HEK293 (cell line): ENCODE measurements at regions not wholly inside any gene's neighbourhood (a gene's known extent, or its start where the extent isn't known, plus 50 kb on each side); places are given as distances from the start of the nearest gene placed in this dataset.

Source experiments
- CTCF ChIA-PET: fragments of 350-600 bp; formaldehyde crosslinking; extraction: SDS; loops from one replicate; lab custom pipeline; 2021; ENCODE audit warnings: antibody characterized with exemption; lab: Yijun Ruan, JAX
- POLR2A ChIA-PET: fragments of 300-600 bp; formaldehyde crosslinking; extraction: SDS; loops from one replicate; lab custom pipeline; 2020; ENCODE audit warnings: antibody characterized with exemption, inconsistent platforms; lab: Yijun Ruan, JAX
- H3K27ac ChIP-seq: fragments of 200-500 bp; sonication (Bioruptor generic); 2 replicates; pipeline ENCODE4 v1.5.1; 2014; ENCODE audit warnings: low read depth, low read length, control low read depth, inconsistent platforms; ENCODE audit errors: extremely low read depth
- H3K36me3 ChIP-seq, 2 experiments: fragments of 200-500 bp in 1 of 2; sonication (Bioruptor generic) in 1 of 2; 1 replicate in 1 of 2; 2 replicates in 1 of 2; pipeline ENCODE4 v1.5.1; 2014 to 2017; ENCODE audit warnings: inconsistent platforms in 2 of 2, low read length in 2 of 2; ENCODE audit not compliant: control insufficient read depth in 2 of 2, insufficient read depth in 1 of 2
- H3K4me1 ChIP-seq: fragments of 200-500 bp; sonication (Bioruptor generic); 2 replicates; pipeline ENCODE4 v1.5.1; 2014; ENCODE audit warnings: mild to moderate bottlenecking, low read length, inconsistent platforms; ENCODE audit not compliant: control insufficient read depth, insufficient read depth
- H3K4me3 ChIP-seq: 2 replicates; pipeline ENCODE4 v1.5.1; 2011; ENCODE audit warnings: low read depth, mild to moderate bottlenecking, control low read depth, low read length, moderate library complexity
- H3K9me3 ChIP-seq: fragments of 200-500 bp; sonication (Bioruptor generic); 2 replicates; pipeline ENCODE4 v1.5.1; 2014; ENCODE audit warnings: low read depth, low read length, inconsistent platforms; ENCODE audit not compliant: control insufficient read depth, insufficient read depth
- EGR2 ChIP-seq: fragments of 450-650 bp; formaldehyde crosslinking; IDR thresholded peaks from 2 replicates; pipeline ENCODE4 v1.5.1; 2016; ENCODE audit warnings: low read depth, missing biosample characterization, missing genetic modification characterization
- GLIS2 ChIP-seq: fragments of 450-650 bp; formaldehyde crosslinking; IDR thresholded peaks from 2 replicates; pipeline ENCODE4 v1.5.1; 2016; ENCODE audit warnings: missing biosample characterization, missing genetic modification characterization
- IKZF3 ChIP-seq: fragments of 450-650 bp; IDR thresholded peaks from 2 replicates; pipeline ENCODE4 v1.5.0; 2018; ENCODE audit warnings: missing biosample characterization, mild to moderate bottlenecking, missing genetic modification characterization, moderate library complexity
- KLF16 ChIP-seq: fragments of 450-650 bp; formaldehyde crosslinking; IDR thresholded peaks from 2 replicates; pipeline ENCODE4 v1.5.1; 2017; ENCODE audit warnings: missing biosample characterization, missing genetic modification characterization
- MYNN ChIP-seq: fragments of 450-650 bp; formaldehyde crosslinking; IDR thresholded peaks from 2 replicates; pipeline ENCODE4 v1.5.1; 2016; ENCODE audit warnings: missing biosample characterization, missing genetic modification characterization, borderline replicate concordance
- REPIN1 ChIP-seq: fragments of 450-650 bp; formaldehyde crosslinking; IDR thresholded peaks from 2 replicates; pipeline ENCODE4 v1.5.1; 2017; ENCODE audit warnings: missing biosample characterization, missing genetic modification characterization, low read depth
- SP2 ChIP-seq: fragments of 450-650 bp; formaldehyde crosslinking; IDR thresholded peaks from 2 replicates; pipeline ENCODE4 v1.5.1; 2016; ENCODE audit warnings: missing biosample characterization, missing genetic modification characterization
- WT1 ChIP-seq: fragments of 450-650 bp; formaldehyde crosslinking; IDR thresholded peaks from 2 replicates; pipeline ENCODE4 v1.5.1; 2016; ENCODE audit warnings: missing biosample characterization, missing genetic modification characterization
- ZFHX2 ChIP-seq: fragments of 450-650 bp; formaldehyde crosslinking; conservative IDR thresholded peaks from 2 replicates; pipeline ENCODE4 v1.5.1; 2016; ENCODE audit warnings: missing biosample characterization, missing genetic modification characterization
- ZNF132 ChIP-seq: fragments of 450-650 bp; formaldehyde crosslinking; IDR thresholded peaks from 2 replicates; pipeline ENCODE4 v1.5.1; 2017; ENCODE audit warnings: missing biosample characterization, missing genetic modification characterization, borderline replicate concordance
- ZNF169 ChIP-seq: fragments of 450-650 bp; formaldehyde crosslinking; IDR thresholded peaks from 2 replicates; pipeline ENCODE4 v1.5.1; 2016; ENCODE audit warnings: missing biosample characterization, missing genetic modification characterization
- ZNF174 ChIP-seq: fragments of 450-650 bp; formaldehyde crosslinking; IDR thresholded peaks from 2 replicates; pipeline ENCODE4 v1.5.0; 2017; ENCODE audit warnings: missing biosample characterization, mild to moderate bottlenecking, missing genetic modification characterization
- ZNF175 ChIP-seq: fragments of 450-650 bp; formaldehyde crosslinking; IDR thresholded peaks from 2 replicates; pipeline ENCODE4 v1.5.1; 2016; ENCODE audit warnings: missing biosample characterization, missing genetic modification characterization
- ZNF239 ChIP-seq: fragments of 450-650 bp; formaldehyde crosslinking; IDR thresholded peaks from 2 replicates; pipeline ENCODE4 v1.5.1; 2016; ENCODE audit warnings: missing biosample characterization, missing genetic modification characterization
- ZNF521 ChIP-seq: fragments of 450-650 bp; formaldehyde crosslinking; IDR thresholded peaks from 2 replicates; pipeline ENCODE4 v1.5.1; 2017; ENCODE audit warnings: missing biosample characterization, mild to moderate bottlenecking, missing genetic modification characterization
- ZNF561 ChIP-seq: fragments of 450-650 bp; IDR thresholded peaks from 2 replicates; pipeline ENCODE4 v1.5.1; 2018; ENCODE audit warnings: missing biosample characterization, missing genetic modification characterization, borderline replicate concordance
- ZNF600 ChIP-seq: fragments of 450-650 bp; formaldehyde crosslinking; IDR thresholded peaks from 2 replicates; pipeline ENCODE4 v1.5.1; 2016; ENCODE audit warnings: missing biosample characterization, missing genetic modification characterization
- ZNF624 ChIP-seq: fragments of 450-650 bp; formaldehyde crosslinking; IDR thresholded peaks from 2 replicates; pipeline ENCODE4 v1.5.1; 2017; ENCODE audit warnings: missing biosample characterization, missing genetic modification characterization
- ZNF707 ChIP-seq: fragments of 450-650 bp; formaldehyde crosslinking; IDR thresholded peaks from 2 replicates; pipeline ENCODE4 v1.5.1; 2016; ENCODE audit warnings: missing biosample characterization, missing genetic modification characterization
- TF ChIP-seq, protein P1 (sequence below): fragments of 450-650 bp; formaldehyde crosslinking; IDR thresholded peaks from 2 replicates; pipeline ENCODE4 v1.5.1; 2016; ENCODE audit warnings: missing biosample characterization, missing genetic modification characterization, low read depth
- TF ChIP-seq, protein P2 (sequence below): fragments of 450-650 bp; formaldehyde crosslinking; IDR thresholded peaks from 2 replicates; pipeline ENCODE4; 2016; ENCODE audit warnings: missing biosample characterization, missing genetic modification characterization
- TF ChIP-seq, protein P3 (sequence below): fragments of 450-650 bp; formaldehyde crosslinking; IDR thresholded peaks from 2 replicates; pipeline ENCODE4 v1.5.1; 2017; ENCODE audit warnings: missing biosample characterization, missing genetic modification characterization
- TF ChIP-seq, protein P4 (sequence below): fragments of 450-650 bp; formaldehyde crosslinking; IDR thresholded peaks from 2 replicates; pipeline ENCODE4 v1.5.1; 2016; ENCODE audit warnings: missing biosample characterization, missing genetic modification characterization
- TF ChIP-seq, protein P5 (sequence below): fragments of 450-650 bp; formaldehyde crosslinking; IDR thresholded peaks from 2 replicates; pipeline ENCODE4 v1.5.1; 2017; ENCODE audit warnings: missing biosample characterization, missing genetic modification characterization
- TF ChIP-seq, protein P6 (sequence below): fragments of 450-650 bp; formaldehyde crosslinking; IDR thresholded peaks from 2 replicates; pipeline ENCODE4 v1.5.1; 2016; ENCODE audit warnings: missing biosample characterization, missing genetic modification characterization

DNA sequence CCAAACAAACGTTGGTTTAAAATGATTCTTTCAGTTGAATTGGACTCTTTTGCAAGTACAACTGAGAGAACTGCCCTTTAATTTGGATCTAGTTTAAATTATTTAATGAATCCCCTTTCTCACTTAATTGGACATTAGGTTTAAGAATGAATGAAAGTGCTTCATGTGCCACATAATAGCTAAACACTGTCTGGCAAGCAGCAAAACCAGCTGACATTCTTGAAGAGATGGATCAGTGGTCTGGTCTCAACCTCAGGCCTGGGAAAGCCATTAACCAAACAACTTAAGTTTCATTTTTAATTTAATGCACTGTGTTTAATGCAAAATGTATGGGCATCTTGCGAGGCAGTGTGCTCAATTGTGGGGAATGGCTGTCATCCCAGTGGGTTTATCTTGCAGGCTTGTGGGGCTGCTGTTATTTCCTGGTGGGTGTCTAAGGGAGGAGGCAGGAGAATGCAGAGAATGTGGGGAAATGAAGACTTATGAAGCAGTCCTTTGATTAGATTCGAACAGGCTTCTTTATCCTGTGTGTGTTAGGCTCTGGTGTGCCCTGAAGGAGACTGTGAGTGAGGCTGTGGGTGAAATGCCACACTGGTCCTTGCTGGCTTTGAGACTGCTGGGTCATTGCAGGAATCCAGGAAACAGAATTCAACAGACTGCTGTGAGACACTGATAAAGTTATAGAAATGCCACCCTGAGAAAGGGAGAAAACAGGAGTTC lies 144.1 kb upstream of the PELI2 start:
- POLR2A ChIA-PET, result no interaction called here
- TF ChIP-seq SP2 (tag by site-specific recombination) (no peak), EGR2 (tag by site-specific recombination) (no peak), ZNF175 (tag by site-specific recombination) (no peak), ZNF169 (tag by site-specific recombination) (no peak), ZNF132 (tag by site-specific recombination) (no peak), ZNF239 (tag by site-specific recombination) (no peak), KLF16 (no peak), GLIS2 (tag by site-specific recombination) (no peak), ZNF600 (no peak)
- TF ChIP-seq, protein P1, sequence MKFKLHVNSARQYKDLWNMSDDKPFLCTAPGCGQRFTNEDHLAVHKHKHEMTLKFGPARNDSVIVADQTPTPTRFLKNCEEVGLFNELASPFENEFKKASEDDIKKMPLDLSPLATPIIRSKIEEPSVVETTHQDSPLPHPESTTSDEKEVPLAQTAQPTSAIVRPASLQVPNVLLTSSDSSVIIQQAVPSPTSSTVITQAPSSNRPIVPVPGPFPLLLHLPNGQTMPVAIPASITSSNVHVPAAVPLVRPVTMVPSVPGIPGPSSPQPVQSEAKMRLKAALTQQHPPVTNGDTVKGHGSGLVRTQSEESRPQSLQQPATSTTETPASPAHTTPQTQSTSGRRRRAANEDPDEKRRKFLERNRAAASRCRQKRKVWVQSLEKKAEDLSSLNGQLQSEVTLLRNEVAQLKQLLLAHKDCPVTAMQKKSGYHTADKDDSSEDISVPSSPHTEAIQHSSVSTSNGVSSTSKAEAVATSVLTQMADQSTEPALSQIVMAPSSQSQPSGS (tag by site-specific recombination), result no peak
- TF ChIP-seq, protein P2, sequence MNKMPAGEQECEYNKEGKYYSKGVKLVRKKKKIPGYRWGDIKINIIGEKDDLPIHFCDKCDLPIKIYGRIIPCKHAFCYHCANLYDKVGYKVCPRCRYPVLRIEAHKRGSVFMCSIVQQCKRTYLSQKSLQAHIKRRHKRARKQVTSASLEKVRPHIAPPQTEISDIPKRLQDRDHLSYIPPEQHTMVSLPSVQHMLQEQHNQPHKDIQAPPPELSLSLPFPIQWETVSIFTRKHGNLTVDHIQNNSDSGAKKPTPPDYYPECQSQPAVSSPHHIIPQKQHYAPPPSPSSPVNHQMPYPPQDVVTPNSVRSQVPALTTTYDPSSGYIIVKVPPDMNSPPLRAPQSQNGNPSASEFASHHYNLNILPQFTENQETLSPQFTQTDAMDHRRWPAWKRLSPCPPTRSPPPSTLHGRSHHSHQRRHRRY (tag by site-specific recombination), result no peak
- TF ChIP-seq, protein P3, sequence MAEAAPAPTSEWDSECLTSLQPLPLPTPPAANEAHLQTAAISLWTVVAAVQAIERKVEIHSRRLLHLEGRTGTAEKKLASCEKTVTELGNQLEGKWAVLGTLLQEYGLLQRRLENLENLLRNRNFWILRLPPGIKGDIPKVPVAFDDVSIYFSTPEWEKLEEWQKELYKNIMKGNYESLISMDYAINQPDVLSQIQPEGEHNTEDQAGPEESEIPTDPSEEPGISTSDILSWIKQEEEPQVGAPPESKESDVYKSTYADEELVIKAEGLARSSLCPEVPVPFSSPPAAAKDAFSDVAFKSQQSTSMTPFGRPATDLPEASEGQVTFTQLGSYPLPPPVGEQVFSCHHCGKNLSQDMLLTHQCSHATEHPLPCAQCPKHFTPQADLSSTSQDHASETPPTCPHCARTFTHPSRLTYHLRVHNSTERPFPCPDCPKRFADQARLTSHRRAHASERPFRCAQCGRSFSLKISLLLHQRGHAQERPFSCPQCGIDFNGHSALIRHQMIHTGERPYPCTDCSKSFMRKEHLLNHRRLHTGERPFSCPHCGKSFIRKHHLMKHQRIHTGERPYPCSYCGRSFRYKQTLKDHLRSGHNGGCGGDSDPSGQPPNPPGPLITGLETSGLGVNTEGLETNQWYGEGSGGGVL (tag by site-specific recombination), result no peak
- TF ChIP-seq, all 188 proteins: peak for 0
- Histone ChIP-seq H3K27ac (no peak overlapping the region), H3K9me3 (no peaks in the 10 kb centered on the region), H3K4me1 (no peaks in the 10 kb centered on the region; the same call in 1 of the 2 replicates), H3K4me3 (no peak overlapping the region), H3K36me3 (no peaks in the 10 kb centered on the region)
- CTCF ChIA-PET, result no interaction called here

DNA sequence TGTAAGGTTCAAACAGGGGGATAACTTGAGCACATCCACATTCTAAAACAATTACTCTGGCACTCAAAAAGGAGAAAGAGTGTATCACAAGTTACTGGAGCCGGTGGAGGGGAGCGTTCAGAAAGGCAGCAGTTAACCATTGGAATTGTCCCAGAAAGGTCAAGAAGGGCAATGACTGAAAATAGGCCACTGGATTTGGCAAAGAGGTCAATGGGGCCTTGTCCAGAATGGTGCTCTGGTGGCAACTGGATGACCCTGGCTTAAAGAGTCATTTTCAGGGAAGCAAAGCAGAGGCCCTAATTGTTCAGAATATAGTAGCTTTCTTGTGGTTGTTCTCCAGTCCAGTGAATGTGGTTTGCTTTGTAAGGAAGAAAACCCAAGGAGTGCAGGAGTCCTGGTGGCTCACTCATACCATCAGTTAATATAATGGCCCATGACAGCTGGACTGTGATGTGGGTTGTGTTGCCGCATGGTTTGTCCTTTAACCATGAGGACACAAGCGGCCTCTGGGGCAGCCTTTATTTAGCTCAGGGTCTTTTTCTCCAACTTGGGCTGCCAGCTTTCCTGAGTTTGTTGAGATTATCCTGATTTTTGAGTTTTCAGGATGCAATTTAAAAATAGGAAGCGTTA lies 142.8 kb upstream of the PELI2 start:
- no peaks in the 10 kb centered on the region for H3K9me3 ChIP-seq
- no peak overlapping the region for H3K4me3 ChIP-seq
- CTCF ChIA-PET, result no interaction called here
- no peaks in the 10 kb centered on the region; the same call in 1 of the 2 replicates for H3K4me1 ChIP-seq
- POLR2A ChIA-PET, result no interaction called here
- H3K27ac ChIP-seq, result no peak overlapping the region
- H3K36me3 ChIP-seq, result no peaks in the 10 kb centered on the region
- TF ChIP-seq ZNF707 (tag by site-specific recombination) (no peak), ZNF174 (no peak), ZNF561 (no peak), REPIN1 (tag by site-specific recombination) (no peak), ZFHX2 (tag by site-specific recombination) (no peak), IKZF3 (tag by site-specific recombination) (no peak), ZNF521 (tag by site-specific recombination) (no peak), WT1 (no peak), MYNN (tag by site-specific recombination) (no peak), ZNF624 (tag by site-specific recombination) (no peak)
- TF ChIP-seq, protein P4, sequence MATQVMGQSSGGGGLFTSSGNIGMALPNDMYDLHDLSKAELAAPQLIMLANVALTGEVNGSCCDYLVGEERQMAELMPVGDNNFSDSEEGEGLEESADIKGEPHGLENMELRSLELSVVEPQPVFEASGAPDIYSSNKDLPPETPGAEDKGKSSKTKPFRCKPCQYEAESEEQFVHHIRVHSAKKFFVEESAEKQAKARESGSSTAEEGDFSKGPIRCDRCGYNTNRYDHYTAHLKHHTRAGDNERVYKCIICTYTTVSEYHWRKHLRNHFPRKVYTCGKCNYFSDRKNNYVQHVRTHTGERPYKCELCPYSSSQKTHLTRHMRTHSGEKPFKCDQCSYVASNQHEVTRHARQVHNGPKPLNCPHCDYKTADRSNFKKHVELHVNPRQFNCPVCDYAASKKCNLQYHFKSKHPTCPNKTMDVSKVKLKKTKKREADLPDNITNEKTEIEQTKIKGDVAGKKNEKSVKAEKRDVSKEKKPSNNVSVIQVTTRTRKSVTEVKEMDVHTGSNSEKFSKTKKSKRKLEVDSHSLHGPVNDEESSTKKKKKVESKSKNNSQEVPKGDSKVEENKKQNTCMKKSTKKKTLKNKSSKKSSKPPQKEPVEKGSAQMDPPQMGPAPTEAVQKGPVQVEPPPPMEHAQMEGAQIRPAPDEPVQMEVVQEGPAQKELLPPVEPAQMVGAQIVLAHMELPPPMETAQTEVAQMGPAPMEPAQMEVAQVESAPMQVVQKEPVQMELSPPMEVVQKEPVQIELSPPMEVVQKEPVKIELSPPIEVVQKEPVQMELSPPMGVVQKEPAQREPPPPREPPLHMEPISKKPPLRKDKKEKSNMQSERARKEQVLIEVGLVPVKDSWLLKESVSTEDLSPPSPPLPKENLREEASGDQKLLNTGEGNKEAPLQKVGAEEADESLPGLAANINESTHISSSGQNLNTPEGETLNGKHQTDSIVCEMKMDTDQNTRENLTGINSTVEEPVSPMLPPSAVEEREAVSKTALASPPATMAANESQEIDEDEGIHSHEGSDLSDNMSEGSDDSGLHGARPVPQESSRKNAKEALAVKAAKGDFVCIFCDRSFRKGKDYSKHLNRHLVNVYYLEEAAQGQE (tag by site-specific recombination), result no peak
- TF ChIP-seq, protein P5, sequence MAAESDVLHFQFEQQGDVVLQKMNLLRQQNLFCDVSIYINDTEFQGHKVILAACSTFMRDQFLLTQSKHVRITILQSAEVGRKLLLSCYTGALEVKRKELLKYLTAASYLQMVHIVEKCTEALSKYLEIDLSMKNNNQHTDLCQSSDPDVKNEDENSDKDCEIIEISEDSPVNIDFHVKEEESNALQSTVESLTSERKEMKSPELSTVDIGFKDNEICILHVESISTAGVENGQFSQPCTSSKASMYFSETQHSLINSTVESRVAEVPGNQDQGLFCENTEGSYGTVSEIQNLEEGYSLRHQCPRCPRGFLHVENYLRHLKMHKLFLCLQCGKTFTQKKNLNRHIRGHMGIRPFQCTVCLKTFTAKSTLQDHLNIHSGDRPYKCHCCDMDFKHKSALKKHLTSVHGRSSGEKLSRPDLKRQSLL (tag by site-specific recombination), result no peak
- TF ChIP-seq, protein P6, sequence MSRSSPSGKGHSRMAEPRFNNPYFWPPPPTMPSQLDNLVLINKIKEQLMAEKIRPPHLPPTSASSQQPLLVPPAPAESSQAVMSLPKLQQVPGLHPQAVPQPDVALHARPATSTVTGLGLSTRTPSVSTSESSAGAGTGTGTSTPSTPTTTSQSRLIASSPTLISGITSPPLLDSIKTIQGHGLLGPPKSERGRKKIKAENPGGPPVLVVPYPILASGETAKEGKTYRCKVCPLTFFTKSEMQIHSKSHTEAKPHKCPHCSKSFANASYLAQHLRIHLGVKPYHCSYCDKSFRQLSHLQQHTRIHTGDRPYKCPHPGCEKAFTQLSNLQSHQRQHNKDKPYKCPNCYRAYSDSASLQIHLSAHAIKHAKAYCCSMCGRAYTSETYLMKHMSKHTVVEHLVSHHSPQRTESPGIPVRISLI (tag by site-specific recombination), result no peak
